HG03135 (cell line): ENCODE measurements at regions not wholly inside any gene's neighbourhood (a gene's known extent, or its start where the extent isn't known, plus 50 kb on each side); places are given as distances from the start of the nearest gene placed in this dataset.
A peak's percentile ranks its signal among the peaks of the same experiment; 100 is the strongest.
"Not testable (repeated sequence)": the region's sequence is repeated elsewhere in the genome, so short reads cannot be mapped to it uniquely, and the experiment has no call there.

Experiments used
- ATAC-seq: cut with Tn5 transposase; IDR thresholded peaks from one replicate; pipeline ENCODE4 v1.9.1; 2021; ENCODE audit warnings: mild to moderate bottlenecking, moderate library complexity; ENCODE audit not compliant: unreplicated experiment

GRCh38 chr9:89695441-89695891 lies 90.7 kb downstream of the GADD45G start:
- no peak for ATAC-seq

- ATAC-seq, result not testable (repeated sequence)
Observed at GRCh38 chr9:89695979-89696378, 91.2 kb downstream of the GADD45G start.

GRCh38 chr9:89696780-89697179 lies 92.0 kb downstream of the GADD45G start:
- no peak for ATAC-seq

- ATAC-seq, result no peak
Observed at GRCh38 chr9:89697553-89697952, 92.7 kb downstream of the GADD45G start.

GRCh38 chr9:89698411-89699005 lies 93.7 kb downstream of the GADD45G start:
- ATAC-seq, result no peak

GRCh38 chr9:89699646-89700045 lies 94.8 kb downstream of the GADD45G start:
- ATAC-seq, result no peak

- peak; percentile 73 for ATAC-seq
Observed at GRCh38 chr9:89701221-89701798, 96.5 kb downstream of the GADD45G start.

GRCh38 chr9:89702401-89702800 lies 97.6 kb downstream of the GADD45G start:
- no peak for ATAC-seq

GRCh38 chr9:89705651-89706050 lies 100.8 kb downstream of the GADD45G start:
- ATAC-seq, result no peak

GRCh38 chr9:89706086-89706485 lies 101.3 kb downstream of the GADD45G start:
- no peak for ATAC-seq

- ATAC-seq, result no peak
Observed at GRCh38 chr9:89706731-89707191, 101.9 kb downstream of the GADD45G start.

GRCh38 chr9:89710697-89711096 lies 105.9 kb downstream of the GADD45G start:
- ATAC-seq, result no peak

- ATAC-seq, result no peak
Observed at GRCh38 chr9:89711866-89712265, 107.1 kb downstream of the GADD45G start.

- no peak for ATAC-seq
Observed at GRCh38 chr9:89712283-89712682, 107.5 kb downstream of the GADD45G start.

- no peak for ATAC-seq
Observed at GRCh38 chr9:89714321-89714720, 109.5 kb downstream of the GADD45G start.

GRCh38 chr9:89715318-89715858 lies 110.6 kb downstream of the GADD45G start:
- ATAC-seq, result no peak

GRCh38 chr9:89715881-89716280 lies 111.1 kb downstream of the GADD45G start:
- no peak for ATAC-seq

GRCh38 chr9:89716559-89716958 lies 111.7 kb downstream of the GADD45G start:
- ATAC-seq, result peak; percentile 50

GRCh38 chr9:89718176-89718575 lies 113.4 kb downstream of the GADD45G start:
- ATAC-seq, result no peak

- ATAC-seq, result no peak
Observed at GRCh38 chr9:89718651-89719050, 113.8 kb downstream of the GADD45G start.

GRCh38 chr9:89719202-89719601 lies 114.4 kb downstream of the GADD45G start:
- no peak for ATAC-seq

GRCh38 chr9:89720696-89721175 lies 115.9 kb downstream of the GADD45G start:
- ATAC-seq, result no peak
